Astrocyte of the cerebellum (primary cell): ENCODE measurements at regions not wholly inside any gene's neighbourhood (a gene's known extent, or its start where the extent isn't known, plus 50 kb on each side); places are given as distances from the start of the nearest gene placed in this dataset.
"Not testable (repeated sequence)": the region's sequence is repeated elsewhere in the genome, so short reads cannot be mapped to it uniquely, and the experiment has no call there.

Source experiments
- DNase-seq: peaks from one replicate; pipeline ENCODE4 v3.0.0-alpha.2; 2011; ENCODE audit warnings: low read depth
- H3K4me3 ChIP-seq: 2 replicates; pipeline ENCODE4 v1.5.1; 2011; ENCODE audit warnings: mild to moderate bottlenecking, low read depth, low read length, moderate library complexity
- in situ Hi-C: cut with HindIII; loops from 2 replicates; pipeline ENCODE4 v1.10.0; 2017; ENCODE audit warnings: low sequenced_read_pairs
- TF ChIP-seq, protein P1 (sequence below): IDR thresholded peaks from 2 replicates; pipeline ENCODE4 v1.5.1; 2012; ENCODE audit warnings: low read length, low read depth, moderate library complexity, mild to moderate bottlenecking; ENCODE audit errors: missing control alignments

DNA sequence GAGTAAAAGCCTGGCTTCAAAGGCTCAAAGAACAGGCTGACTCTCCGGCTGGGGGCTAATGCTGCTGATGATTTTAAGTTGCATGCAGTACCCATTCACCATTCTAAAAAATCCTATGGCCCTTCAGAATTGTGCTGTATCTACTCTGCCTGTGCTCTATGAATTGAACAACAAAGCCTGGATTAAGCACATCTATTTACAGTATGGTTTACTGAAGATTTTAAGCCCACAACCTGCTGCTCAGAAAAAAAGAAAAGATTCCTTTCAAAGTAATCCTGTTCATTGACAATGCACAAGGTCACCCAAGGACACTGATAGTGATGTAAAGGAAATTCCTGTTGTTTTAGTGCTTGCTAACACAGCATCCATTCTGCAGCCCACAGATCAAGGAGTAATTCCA, 84.9 kb upstream of the SFRP2 start:
- TF ChIP-seq, protein P1, sequence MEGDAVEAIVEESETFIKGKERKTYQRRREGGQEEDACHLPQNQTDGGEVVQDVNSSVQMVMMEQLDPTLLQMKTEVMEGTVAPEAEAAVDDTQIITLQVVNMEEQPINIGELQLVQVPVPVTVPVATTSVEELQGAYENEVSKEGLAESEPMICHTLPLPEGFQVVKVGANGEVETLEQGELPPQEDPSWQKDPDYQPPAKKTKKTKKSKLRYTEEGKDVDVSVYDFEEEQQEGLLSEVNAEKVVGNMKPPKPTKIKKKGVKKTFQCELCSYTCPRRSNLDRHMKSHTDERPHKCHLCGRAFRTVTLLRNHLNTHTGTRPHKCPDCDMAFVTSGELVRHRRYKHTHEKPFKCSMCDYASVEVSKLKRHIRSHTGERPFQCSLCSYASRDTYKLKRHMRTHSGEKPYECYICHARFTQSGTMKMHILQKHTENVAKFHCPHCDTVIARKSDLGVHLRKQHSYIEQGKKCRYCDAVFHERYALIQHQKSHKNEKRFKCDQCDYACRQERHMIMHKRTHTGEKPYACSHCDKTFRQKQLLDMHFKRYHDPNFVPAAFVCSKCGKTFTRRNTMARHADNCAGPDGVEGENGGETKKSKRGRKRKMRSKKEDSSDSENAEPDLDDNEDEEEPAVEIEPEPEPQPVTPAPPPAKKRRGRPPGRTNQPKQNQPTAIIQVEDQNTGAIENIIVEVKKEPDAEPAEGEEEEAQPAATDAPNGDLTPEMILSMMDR: no peak
- no peak for DNase-seq
- in situ Hi-C loops: no loop called here

DNA sequence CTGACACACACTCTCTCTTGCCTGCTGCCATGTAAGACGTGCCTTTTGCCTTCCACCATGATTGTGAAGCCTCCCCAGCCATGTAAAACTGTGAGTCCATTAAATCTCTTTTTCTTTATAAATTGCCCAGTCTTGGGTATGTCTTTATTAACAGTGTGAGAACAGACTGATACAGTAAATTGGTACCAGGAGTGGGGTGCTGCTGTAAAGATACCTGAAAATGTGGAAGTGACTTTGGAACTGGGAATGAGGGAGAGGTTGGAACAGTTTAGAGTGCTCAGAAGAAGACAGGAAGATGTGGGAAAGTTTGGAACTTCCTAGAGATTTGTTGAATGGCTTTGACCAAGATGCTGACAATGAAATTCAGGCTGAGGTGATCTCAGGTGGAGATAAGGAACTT, 77.9 kb upstream of the SFRP2 start:
- H3K4me3 ChIP-seq, DNase-seq, in situ Hi-C loops: not testable (repeated sequence)

More for the DNA sequence above, 84.9 kb upstream of the SFRP2 start:
- H3K4me3 ChIP-seq: no peak overlapping the region

DNA sequence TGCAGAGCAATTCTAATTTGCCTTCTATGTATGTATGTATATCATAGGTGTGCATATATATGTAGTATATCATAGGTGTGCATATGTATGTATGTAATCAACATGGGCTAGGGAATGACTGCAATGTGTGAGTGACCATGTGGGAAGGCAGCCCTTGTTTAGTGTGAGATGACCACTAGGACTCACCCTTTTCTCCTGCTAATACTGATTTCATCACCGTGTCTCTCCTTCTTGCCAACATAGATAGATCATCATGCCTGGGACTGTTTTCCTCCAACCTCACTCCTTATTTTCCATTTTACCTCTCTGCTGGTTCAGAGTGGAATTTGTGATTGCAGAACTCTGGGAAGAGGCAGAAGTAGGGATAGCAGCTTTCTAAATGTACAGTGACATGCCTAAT, 63.6 kb upstream of the SFRP2 start:
- no peak overlapping the region for H3K4me3 ChIP-seq
- DNase-seq: no peak
- in situ Hi-C loops: no loop called here
- TF ChIP-seq, protein P1: no peak

DNA sequence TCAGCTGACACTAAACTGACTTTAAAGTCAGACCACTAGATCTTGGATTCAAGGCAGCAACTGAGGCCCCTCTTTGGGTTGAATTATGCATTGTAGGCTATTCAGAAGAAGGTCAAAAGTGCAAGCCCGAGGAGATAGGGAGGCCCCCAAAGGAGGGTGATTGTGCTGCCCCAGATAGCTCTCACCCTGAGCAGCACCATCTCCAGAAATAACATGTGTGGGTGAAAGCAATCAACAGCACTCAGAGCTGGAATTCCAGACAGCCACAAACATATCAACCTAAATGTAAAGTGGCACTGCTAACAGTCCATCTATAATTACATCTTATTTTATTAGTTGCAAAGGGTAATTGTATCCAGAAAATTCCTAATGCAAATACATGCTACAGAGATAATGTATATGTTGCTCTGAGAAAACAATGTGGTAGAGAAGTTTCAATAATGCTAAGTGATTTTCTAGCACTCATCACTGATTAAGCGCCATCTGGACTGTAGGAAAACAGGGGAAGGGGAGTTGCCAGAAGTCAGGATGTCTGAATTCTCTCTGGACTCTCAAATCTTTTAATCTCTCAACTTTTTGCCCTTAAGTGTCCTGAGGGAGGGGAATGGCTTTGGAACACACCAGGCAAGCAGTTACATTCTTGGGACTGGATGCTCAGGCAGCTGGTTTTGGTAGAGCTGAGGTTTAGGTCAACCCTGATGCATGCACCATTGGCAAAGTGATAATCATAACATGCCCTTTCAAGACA, 61.8 kb upstream of the SFRP2 start:
- H3K4me3 ChIP-seq: no peak overlapping the region
- TF ChIP-seq, protein P1: no peak
- in situ Hi-C loops: no loop called here
- DNase-seq: no peak

DNA sequence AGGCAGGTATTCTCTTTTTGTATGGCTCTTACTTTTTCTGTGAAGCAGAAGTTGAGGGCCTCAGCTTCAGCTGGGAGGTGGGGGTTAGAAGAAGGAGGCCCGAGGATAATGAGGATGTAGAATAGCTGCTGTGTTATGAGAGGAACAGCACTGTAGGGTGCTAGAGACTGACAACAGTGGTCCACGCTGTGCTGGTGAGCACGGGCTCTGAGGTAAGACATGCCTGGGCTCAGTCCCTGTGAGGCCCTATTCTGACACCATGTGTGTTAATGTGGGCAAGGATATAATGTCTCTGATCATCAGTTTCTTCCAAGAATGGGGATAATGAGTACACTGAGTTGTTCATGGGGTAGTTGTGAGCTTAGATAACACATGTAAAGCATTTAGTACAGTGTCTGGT, 55.3 kb upstream of the SFRP2 start:
- TF ChIP-seq, protein P1: no peak
- no peak for DNase-seq
- H3K4me3 ChIP-seq: no peak overlapping the region
- in situ Hi-C loops: no loop called here
